ENCODE measurements at regions not wholly inside any gene's neighbourhood (a gene's known extent, or its start where the extent isn't known, plus 50 kb on each side); places are given as distances from the start of the nearest gene placed in this dataset.

DNA sequence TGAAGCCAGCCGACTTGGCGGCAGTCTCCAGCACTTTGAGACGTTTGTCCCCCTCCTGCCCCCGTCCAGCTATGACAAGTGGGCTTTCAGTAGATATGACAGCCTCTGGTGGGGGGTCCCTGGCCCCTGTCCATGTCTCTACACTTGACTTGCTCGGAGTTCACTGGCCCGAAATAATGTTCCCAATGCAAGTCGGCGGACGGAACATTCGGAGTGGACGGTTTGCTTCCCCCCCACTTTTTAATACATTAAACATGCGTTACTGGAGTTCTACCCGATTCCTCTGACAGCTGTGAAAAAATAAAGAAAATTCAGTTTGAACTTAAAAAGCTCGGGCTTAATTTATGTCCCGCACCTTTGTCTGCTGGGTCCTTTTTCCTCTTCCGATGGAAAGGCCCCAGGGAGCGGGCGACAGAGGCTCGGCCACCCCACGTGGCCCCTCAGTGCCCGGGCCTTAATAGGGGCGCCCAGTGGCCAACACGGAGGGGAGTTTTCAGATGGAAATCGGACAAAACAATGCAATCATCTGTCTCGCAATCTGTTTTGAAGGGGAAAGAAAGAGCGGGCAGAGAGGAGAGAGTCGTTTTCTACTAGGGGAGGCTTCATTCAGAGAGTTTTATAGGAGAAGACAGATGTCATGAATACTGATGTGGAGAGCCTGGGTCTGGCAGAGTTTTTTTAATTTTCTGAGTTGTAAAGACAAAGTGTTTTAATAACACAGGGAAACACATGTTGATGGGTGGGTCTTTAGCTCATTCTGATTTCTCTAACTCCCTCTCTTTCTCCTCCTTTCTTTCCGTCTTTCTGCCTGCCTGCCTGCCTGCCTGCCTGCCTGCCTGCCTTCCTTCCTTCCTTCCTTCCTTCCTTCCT, 50.2 kb downstream of the SMIM38 start:
- TF ChIP-seq EP300 (IDR thresholded peaks at IDR 0.05) (no peak), CTCF (IDR thresholded peaks at IDR 0.05) (no peak), POLR2A (IDR thresholded peaks at IDR 0.05) (no peak)
